ENCODE measurements at regions not wholly inside any gene's neighbourhood (a gene's known extent, or its start where the extent isn't known, plus 50 kb on each side); places are given as distances from the start of the nearest gene placed in this dataset.

DNA sequence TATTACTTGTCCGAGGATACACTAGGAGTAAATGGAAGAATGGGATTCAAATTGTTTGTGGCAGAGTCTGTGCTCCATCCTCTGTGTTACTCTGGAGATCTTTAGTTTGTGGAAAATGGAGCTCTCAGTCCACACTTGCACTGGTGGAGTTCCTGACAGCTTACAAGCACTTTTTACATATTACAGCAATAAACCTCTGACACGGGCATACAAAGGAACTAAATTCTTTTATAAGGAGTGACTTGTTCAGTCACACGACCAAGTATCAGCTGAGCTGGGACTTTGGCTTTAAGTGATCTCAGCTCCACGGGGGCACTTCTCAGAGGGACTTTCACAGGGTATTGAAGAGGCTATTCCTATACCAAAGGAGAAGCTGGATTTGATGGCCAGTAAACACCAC lies 417.5 kb downstream of the LRIG3 start:
- TF ChIP-seq, protein P1, sequence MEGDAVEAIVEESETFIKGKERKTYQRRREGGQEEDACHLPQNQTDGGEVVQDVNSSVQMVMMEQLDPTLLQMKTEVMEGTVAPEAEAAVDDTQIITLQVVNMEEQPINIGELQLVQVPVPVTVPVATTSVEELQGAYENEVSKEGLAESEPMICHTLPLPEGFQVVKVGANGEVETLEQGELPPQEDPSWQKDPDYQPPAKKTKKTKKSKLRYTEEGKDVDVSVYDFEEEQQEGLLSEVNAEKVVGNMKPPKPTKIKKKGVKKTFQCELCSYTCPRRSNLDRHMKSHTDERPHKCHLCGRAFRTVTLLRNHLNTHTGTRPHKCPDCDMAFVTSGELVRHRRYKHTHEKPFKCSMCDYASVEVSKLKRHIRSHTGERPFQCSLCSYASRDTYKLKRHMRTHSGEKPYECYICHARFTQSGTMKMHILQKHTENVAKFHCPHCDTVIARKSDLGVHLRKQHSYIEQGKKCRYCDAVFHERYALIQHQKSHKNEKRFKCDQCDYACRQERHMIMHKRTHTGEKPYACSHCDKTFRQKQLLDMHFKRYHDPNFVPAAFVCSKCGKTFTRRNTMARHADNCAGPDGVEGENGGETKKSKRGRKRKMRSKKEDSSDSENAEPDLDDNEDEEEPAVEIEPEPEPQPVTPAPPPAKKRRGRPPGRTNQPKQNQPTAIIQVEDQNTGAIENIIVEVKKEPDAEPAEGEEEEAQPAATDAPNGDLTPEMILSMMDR (IDR thresholded peaks at IDR 0.05): no peak
- ATAC-seq (no peak), DNase-seq (no peak)
- Mint-ChIP-seq H3K4me1 (no peaks in the 10 kb centered on the region), H3K27ac (no peak overlapping the region), H3K36me3 (no peaks in the 10 kb centered on the region), H3K9me3 (peaks cover 3 to 5% of the 10 kb centered on the region in 2 donors), H3K4me3 (no peak overlapping the region), H3K27me3 (ENCODE audit: low read depth in 2 of 2) (no peaks in the 10 kb centered on the region)
- WGBS (ENCODE audit: insufficient coverage): 66% methylated on average over 4 of the region's 4 CpGs
- Histone ChIP-seq H3K27ac (ENCODE audit: low read length) (no peak overlapping the region), H3K27me3 (ENCODE audit: control insufficient read depth, insufficient read depth, low read length) (no peaks in the 10 kb centered on the region), H3K36me3 (ENCODE audit: control insufficient read depth, insufficient read depth, low read length) (no peaks in the 10 kb centered on the region), H3K9me3 (ENCODE audit: control insufficient read depth, insufficient read depth, low read length) (no peaks in the 10 kb centered on the region), H3K4me3 (ENCODE audit: low read length) (no peak overlapping the region), H3K4me1 (ENCODE audit: control insufficient read depth, insufficient read depth, low read length) (no peaks in the 10 kb centered on the region)
- intact Hi-C loops (cut with micrococcal nuclease): no loop called here

DNA sequence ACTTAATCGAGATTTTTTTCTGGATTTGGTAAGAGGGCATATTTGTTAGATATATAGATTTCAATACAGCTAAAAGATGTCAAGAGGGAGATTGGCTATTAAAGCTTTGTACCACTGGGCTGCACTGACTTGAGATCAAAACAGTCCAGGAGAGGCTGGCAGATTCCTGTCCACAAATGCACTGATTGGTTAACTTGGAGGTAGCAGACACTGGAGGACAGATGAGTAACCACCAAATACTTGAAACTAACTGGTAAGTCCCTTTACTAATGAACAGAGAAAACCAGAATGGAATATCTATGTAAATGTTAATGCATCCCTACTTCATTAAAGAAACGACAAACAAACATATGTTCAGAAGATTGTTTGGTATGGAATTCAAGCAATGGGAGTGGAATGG lies 416.6 kb downstream of the LRIG3 start:
- 67% methylated on average over 1 of the region's 2 CpGs for WGBS (ENCODE audit: insufficient coverage)
- TF ChIP-seq, protein P1 (IDR thresholded peaks at IDR 0.05): no peak
- H3K27me3 Mint-ChIP-seq (ENCODE audit: low read depth in 2 of 2): no peaks in the 10 kb centered on the region
- no peaks in the 10 kb centered on the region for H3K4me1 ChIP-seq (ENCODE audit: control insufficient read depth, insufficient read depth, low read length)
- H3K4me3 ChIP-seq (ENCODE audit: low read length): no peak overlapping the region
- H3K27ac Mint-ChIP-seq: no peak overlapping the region
- intact Hi-C loops (cut with micrococcal nuclease): no loop called here
- H3K9me3 ChIP-seq (ENCODE audit: control insufficient read depth, insufficient read depth, low read length): no peaks in the 10 kb centered on the region
- H3K27ac ChIP-seq (ENCODE audit: low read length): no peak overlapping the region
- no peak overlapping the region for H3K4me3 Mint-ChIP-seq
- no peaks in the 10 kb centered on the region for H3K36me3 ChIP-seq (ENCODE audit: control insufficient read depth, insufficient read depth, low read length)
- H3K36me3 Mint-ChIP-seq: no peaks in the 10 kb centered on the region
- H3K27me3 ChIP-seq (ENCODE audit: control insufficient read depth, insufficient read depth, low read length): no peaks in the 10 kb centered on the region
- DNase-seq: no peak
- no peaks in the 10 kb centered on the region for H3K4me1 Mint-ChIP-seq
- H3K9me3 Mint-ChIP-seq: peaks cover 6 to 7% of the 10 kb centered on the region in 2 donors
- ATAC-seq: no peak

DNA sequence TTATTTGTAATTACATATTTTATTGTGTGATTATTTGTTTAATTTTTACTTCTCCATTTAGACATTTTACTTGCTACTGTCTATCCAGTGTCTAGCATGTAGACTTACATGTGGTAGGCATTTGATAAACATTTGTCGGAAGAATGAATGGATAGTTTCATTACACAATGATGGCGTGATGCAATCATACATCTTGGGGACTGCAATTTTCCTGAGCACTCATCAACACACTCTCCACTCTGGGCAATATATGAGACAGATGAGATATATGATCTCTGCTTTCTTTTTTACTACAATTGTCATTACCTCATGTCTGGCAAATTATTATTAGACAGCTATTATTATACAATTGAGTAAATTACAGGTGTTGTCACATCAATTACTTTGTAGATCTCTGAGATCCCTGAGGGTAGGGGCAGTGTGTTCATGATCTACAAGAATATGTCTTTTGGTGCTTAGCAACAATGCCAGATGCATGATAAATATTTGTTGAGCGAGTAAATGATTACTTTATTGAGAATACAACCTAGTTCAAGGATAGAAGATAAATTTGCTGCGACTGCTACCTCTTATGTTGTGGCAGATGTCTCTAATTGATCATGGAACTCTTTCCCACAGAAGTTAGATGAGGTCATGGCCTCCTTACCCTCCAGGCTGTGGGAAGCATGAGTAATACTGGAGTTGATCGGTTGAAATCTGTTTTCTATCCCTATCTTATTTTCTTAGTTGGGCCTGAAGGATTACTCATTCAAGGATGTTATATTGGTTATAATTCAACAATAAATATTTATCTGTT lies 416.0 kb downstream of the LRIG3 start:
- no peaks in the 10 kb centered on the region for H3K36me3 ChIP-seq (ENCODE audit: control insufficient read depth, insufficient read depth, low read length)
- H3K27ac ChIP-seq (ENCODE audit: low read length): no peak overlapping the region
- TF ChIP-seq, protein P1 (IDR thresholded peaks at IDR 0.05): no peak
- intact Hi-C loops (cut with micrococcal nuclease): no loop called here
- DNase-seq: no peak
- no peaks in the 10 kb centered on the region for H3K27me3 ChIP-seq (ENCODE audit: control insufficient read depth, insufficient read depth, low read length)
- H3K4me3 ChIP-seq (ENCODE audit: low read length): no peak overlapping the region
- no peak overlapping the region for H3K4me3 Mint-ChIP-seq
- 86% methylated on average over 3 of the region's 5 CpGs for WGBS (ENCODE audit: insufficient coverage)
- no peaks in the 10 kb centered on the region for H3K36me3 Mint-ChIP-seq
- no peaks in the 10 kb centered on the region for H3K4me1 Mint-ChIP-seq
- H3K4me1 ChIP-seq (ENCODE audit: control insufficient read depth, insufficient read depth, low read length): no peaks in the 10 kb centered on the region
- ATAC-seq: no peak
- H3K27ac Mint-ChIP-seq: no peak overlapping the region
- H3K9me3 Mint-ChIP-seq: peaks cover 6 to 7% of the 10 kb centered on the region in 2 donors
- H3K9me3 ChIP-seq (ENCODE audit: control insufficient read depth, insufficient read depth, low read length): no peaks in the 10 kb centered on the region
- H3K27me3 Mint-ChIP-seq (ENCODE audit: low read depth in 2 of 2): no peaks in the 10 kb centered on the region

All from natural killer cell (primary cell).